ENCODE measurements at regions not wholly inside any gene's neighbourhood (a gene's known extent, or its start where the extent isn't known, plus 50 kb on each side); places are given as distances from the start of the nearest gene placed in this dataset.
"Not testable (repeated sequence)": the region's sequence is repeated elsewhere in the genome, so short reads cannot be mapped to it uniquely, and the experiment has no call there.

DNA sequence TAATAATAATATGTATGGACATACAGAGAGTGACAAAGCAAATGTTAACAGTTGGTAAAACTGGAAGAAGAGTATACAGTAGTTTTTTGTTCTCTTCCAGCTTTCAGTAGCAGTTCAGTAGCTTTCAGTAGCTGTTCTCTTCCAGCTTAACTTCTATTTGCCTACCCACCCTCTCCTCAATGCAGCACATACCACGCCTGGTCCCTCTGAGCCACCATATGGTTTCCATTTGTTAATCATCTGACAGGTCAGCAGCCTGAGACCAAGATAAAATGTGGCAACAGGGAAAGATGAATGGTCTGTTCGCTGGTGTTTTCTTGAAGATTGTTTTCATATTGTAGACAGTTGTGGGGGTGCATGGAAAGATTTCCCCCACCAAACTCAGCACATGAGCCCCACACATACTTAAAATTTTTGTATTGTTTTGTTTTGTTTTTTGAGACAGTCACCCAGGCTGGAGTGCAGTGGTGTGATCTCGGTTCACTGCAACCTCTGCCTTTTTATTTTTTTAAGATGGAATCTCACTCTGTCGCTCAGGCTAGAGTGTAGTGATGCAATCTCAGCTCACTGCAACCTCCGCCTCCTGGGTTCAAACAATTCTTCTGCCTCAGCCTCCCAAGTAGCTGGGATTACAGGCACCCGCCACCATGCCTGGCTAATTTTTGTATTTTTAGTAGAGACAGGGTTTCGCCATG lies 56.8 kb downstream of the ATP6V0E2 start:
- TF ChIP-seq POLR2A (IDR thresholded peaks at IDR 0.05), result not testable (repeated sequence)
- TF ChIP-seq, protein P1, sequence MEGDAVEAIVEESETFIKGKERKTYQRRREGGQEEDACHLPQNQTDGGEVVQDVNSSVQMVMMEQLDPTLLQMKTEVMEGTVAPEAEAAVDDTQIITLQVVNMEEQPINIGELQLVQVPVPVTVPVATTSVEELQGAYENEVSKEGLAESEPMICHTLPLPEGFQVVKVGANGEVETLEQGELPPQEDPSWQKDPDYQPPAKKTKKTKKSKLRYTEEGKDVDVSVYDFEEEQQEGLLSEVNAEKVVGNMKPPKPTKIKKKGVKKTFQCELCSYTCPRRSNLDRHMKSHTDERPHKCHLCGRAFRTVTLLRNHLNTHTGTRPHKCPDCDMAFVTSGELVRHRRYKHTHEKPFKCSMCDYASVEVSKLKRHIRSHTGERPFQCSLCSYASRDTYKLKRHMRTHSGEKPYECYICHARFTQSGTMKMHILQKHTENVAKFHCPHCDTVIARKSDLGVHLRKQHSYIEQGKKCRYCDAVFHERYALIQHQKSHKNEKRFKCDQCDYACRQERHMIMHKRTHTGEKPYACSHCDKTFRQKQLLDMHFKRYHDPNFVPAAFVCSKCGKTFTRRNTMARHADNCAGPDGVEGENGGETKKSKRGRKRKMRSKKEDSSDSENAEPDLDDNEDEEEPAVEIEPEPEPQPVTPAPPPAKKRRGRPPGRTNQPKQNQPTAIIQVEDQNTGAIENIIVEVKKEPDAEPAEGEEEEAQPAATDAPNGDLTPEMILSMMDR (IDR thresholded peaks at IDR 0.05), result not testable (repeated sequence)
